ENCODE measurements at regions not wholly inside any gene's neighbourhood (a gene's known extent, or its start where the extent isn't known, plus 50 kb on each side); places are given as distances from the start of the nearest gene placed in this dataset.

DNA sequence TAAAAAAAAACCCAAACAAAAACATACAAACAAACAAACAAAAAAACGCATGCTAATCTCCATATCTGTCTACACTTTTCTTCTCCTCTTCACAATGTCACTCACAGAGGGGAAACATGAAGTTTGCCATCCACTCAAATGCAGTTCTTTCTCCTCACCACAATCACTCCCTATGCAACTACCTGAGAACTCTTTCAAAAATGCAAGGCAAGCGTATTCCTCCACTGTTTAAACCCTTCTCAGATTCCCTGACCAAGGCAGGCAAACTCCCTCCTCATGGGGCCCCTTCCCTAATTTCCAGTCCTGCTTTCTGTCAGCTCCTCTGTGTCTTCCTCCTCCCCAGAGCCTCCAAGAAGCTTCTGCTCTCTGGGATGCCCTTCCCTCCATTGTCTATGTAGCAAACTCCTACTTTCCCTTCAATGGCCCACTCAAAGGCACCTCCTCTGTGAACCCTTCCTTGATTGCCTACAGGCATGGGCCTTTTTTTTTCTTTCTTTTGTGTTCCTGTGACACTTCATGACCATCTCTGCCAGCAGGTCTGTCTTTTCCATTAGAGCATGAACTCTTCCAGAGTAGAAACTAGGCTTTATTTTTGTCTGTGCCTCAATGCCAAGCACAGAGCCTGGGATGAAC, 143.8 kb upstream of the SLC1A4 start:
- H3K9me3 ChIP-seq (ENCODE audit: low read depth), result no peaks in the 10 kb centered on the region
- H3K4me3 ChIP-seq, result no peak overlapping the region
- no peak for DNase-seq (ENCODE audit: low read depth in 1 of 2, low spot score in 1 of 2)
- no peak overlapping the region for H3K27ac ChIP-seq
- no peaks in the 10 kb centered on the region for H3K27me3 ChIP-seq
- TF ChIP-seq, protein P1, sequence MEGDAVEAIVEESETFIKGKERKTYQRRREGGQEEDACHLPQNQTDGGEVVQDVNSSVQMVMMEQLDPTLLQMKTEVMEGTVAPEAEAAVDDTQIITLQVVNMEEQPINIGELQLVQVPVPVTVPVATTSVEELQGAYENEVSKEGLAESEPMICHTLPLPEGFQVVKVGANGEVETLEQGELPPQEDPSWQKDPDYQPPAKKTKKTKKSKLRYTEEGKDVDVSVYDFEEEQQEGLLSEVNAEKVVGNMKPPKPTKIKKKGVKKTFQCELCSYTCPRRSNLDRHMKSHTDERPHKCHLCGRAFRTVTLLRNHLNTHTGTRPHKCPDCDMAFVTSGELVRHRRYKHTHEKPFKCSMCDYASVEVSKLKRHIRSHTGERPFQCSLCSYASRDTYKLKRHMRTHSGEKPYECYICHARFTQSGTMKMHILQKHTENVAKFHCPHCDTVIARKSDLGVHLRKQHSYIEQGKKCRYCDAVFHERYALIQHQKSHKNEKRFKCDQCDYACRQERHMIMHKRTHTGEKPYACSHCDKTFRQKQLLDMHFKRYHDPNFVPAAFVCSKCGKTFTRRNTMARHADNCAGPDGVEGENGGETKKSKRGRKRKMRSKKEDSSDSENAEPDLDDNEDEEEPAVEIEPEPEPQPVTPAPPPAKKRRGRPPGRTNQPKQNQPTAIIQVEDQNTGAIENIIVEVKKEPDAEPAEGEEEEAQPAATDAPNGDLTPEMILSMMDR (IDR thresholded peaks at IDR 0.05; ENCODE audit: low read depth, low read length), result no peak
- no peaks in the 10 kb centered on the region for H3K36me3 ChIP-seq
- no peaks in the 10 kb centered on the region for H3K4me1 ChIP-seq (ENCODE audit: low read depth)

DNA sequence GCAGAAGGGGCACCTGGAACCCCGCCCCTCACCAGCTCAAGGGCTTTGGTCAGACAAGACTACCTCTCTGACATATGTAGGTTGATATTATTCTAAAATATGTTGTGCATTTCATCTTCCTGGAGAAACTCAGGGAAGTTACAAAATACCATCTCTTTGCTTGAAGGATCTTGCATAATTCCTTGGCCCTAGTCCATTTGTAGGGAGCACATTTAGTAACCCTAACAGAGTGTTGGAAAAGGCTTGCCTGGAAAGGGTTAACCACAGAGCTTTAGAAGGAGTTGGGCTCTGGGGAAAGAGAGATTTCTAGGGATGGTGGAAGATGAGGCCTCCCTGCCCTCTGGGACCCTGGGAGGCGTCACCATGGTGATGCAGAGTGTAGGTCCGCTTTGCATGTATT, 143.0 kb upstream of the SLC1A4 start:
- Histone ChIP-seq H3K27ac (no peak overlapping the region), H3K36me3 (no peaks in the 10 kb centered on the region), H3K27me3 (no peaks in the 10 kb centered on the region), H3K4me1 (ENCODE audit: low read depth) (no peaks in the 10 kb centered on the region), H3K4me3 (no peak overlapping the region), H3K9me3 (ENCODE audit: low read depth) (no peaks in the 10 kb centered on the region)
- TF ChIP-seq, protein P1 (IDR thresholded peaks at IDR 0.05; ENCODE audit: low read depth, low read length), result no peak
- DNase-seq (ENCODE audit: low read depth in 1 of 2, low spot score in 1 of 2), result peak in 1 of 2 donors; percentile 90

DNA sequence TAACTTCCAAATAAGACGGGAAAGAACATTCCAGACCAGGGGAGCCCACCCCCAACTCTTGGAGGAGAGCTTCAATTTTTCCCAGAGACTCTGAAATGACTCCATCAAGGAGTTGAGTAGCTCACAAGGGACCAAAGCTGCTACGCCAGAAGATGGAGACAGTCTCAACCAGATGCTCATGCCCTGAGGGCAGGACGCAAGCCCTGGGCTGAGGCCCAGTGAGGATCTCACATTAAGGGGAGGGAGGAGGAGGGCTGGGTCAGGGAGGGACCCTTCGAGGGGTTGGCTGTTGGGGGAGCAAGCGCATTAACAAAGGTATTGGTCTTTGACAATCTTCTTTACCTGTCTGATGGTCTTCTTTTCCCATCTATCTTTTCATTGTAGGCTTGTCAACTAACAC, 141.3 kb upstream of the SLC1A4 start:
- H3K27me3 ChIP-seq, result no peaks in the 10 kb centered on the region
- DNase-seq (ENCODE audit: low read depth in 1 of 2, low spot score in 1 of 2), result no peak
- TF ChIP-seq, protein P1 (IDR thresholded peaks at IDR 0.05; ENCODE audit: low read depth, low read length), result no peak
- no peaks in the 10 kb centered on the region for H3K9me3 ChIP-seq (ENCODE audit: low read depth)
- no peaks in the 10 kb centered on the region for H3K36me3 ChIP-seq
- no peak overlapping the region for H3K4me3 ChIP-seq
- H3K27ac ChIP-seq, result no peak overlapping the region
- no peaks in the 10 kb centered on the region for H3K4me1 ChIP-seq (ENCODE audit: low read depth)

GRCh38 chr2:64848363-64848762, 140.8 kb upstream of the SLC1A4 start:
- H3K4me3 ChIP-seq, result no peak overlapping the region
- TF ChIP-seq, protein P1 (IDR thresholded peaks at IDR 0.05; ENCODE audit: low read depth, low read length), result no peak
- H3K4me1 ChIP-seq (ENCODE audit: low read depth), result no peaks in the 10 kb centered on the region
- no peaks in the 10 kb centered on the region for H3K9me3 ChIP-seq (ENCODE audit: low read depth)
- no peak overlapping the region for H3K27ac ChIP-seq
- H3K36me3 ChIP-seq, result no peaks in the 10 kb centered on the region
- H3K27me3 ChIP-seq, result no peaks in the 10 kb centered on the region
- no peak for DNase-seq (ENCODE audit: low read depth in 1 of 2, low spot score in 1 of 2)

GRCh38 chr2:64848945-64849344, 140.3 kb upstream of the SLC1A4 start:
- no peaks in the 10 kb centered on the region for H3K4me1 ChIP-seq (ENCODE audit: low read depth)
- no peaks in the 10 kb centered on the region for H3K9me3 ChIP-seq (ENCODE audit: low read depth)
- H3K27me3 ChIP-seq, result no peaks in the 10 kb centered on the region
- TF ChIP-seq, protein P1 (IDR thresholded peaks at IDR 0.05; ENCODE audit: low read depth, low read length), result no peak
- no peak overlapping the region for H3K27ac ChIP-seq
- H3K36me3 ChIP-seq, result no peaks in the 10 kb centered on the region
- DNase-seq (ENCODE audit: low read depth in 1 of 2, low spot score in 1 of 2), result no peak
- H3K4me3 ChIP-seq, result no peak overlapping the region
